CD4-positive, alpha-beta T cell (primary cell): ENCODE measurements at regions not wholly inside any gene's neighbourhood (a gene's known extent, or its start where the extent isn't known, plus 50 kb on each side); places are given as distances from the start of the nearest gene placed in this dataset.

Experiments used
- ATAC-seq: fragments of 200-7000 bp; cut with Tn5 transposase; one replicate; pipeline ENCODE4 v1.10.0; 2022; ENCODE audit warnings: mild to moderate bottlenecking; ENCODE audit not compliant: poor library complexity
- CTCF ChIA-PET: fragments of 350-600 bp; sonication (Branson Sonifier 250); formaldehyde crosslinking; loops from one replicate; lab custom pipeline; 2021; ENCODE audit warnings: antibody characterized with exemption, inconsistent platforms; lab: Charles Lee
- POLR2A ChIA-PET: fragments of 350-600 bp; sonication (Branson Sonifier 250); formaldehyde crosslinking; loops from one replicate; lab custom pipeline; 2021; ENCODE audit warnings: antibody characterized with exemption, inconsistent platforms; lab: Charles Lee
- DNase-seq, 14 experiments: peaks; one replicate each; pipeline ENCODE4 v3.0.0-alpha.2; 2013 to 2020; ENCODE audit warnings: mixed read lengths in 2 of 14
- H3K27ac ChIP-seq, 2 donors: one replicate each; pipeline versions ENCODE4 v1.5.1 to v1.7.0; 2013; ENCODE audit warnings: low read length in 2 of 2, low read depth in 1 of 2, mild to moderate bottlenecking in 1 of 2
- H3K27me3 ChIP-seq, 2 experiments: 1 replicate in 1 of 2; 2 replicates in 1 of 2; pipeline versions ENCODE4 v1.6.1 to v1.7.0; 2013; ENCODE audit warnings: low read length in 2 of 2, control low read depth in 1 of 2, mild to moderate bottlenecking in 1 of 2, moderate library complexity in 1 of 2; ENCODE audit not compliant: insufficient read depth in 2 of 2, control insufficient read depth in 1 of 2
- H3K36me3 ChIP-seq: one replicate; pipeline ENCODE4 v1.6.1; 2013; ENCODE audit warnings: low read length, control low read depth; ENCODE audit not compliant: insufficient read depth
- H3K4me1 ChIP-seq: one replicate; pipeline ENCODE4 v1.6.1; 2013; ENCODE audit warnings: low read length, control low read depth; ENCODE audit not compliant: insufficient read depth
- H3K4me3 ChIP-seq: one replicate; pipeline ENCODE4 v1.5.1; 2013; ENCODE audit warnings: mild to moderate bottlenecking, low read length, moderate library complexity
- H3K9me3 ChIP-seq, 2 experiments: 1 replicate in 1 of 2; 2 replicates in 1 of 2; pipeline versions ENCODE4 v1.6.1 to v1.7.0; 2013; ENCODE audit warnings: low read length in 2 of 2, mild to moderate bottlenecking in 2 of 2, control low read depth in 1 of 2, moderate library complexity in 1 of 2; ENCODE audit not compliant: control insufficient read depth in 1 of 2, insufficient read depth in 1 of 2
- H3K27ac Mint-ChIP-seq: one replicate; pipeline ENCODE4 v1.8.0; 2020; ENCODE audit warnings: mixed read lengths
- H3K27me3 Mint-ChIP-seq: one replicate; pipeline ENCODE4 v1.8.0; 2021; ENCODE audit warnings: mixed read lengths
- H3K36me3 Mint-ChIP-seq: one replicate; pipeline ENCODE4 v1.8.0; 2021; ENCODE audit warnings: low read depth, mixed read lengths
- H3K4me1 Mint-ChIP-seq: one replicate; pipeline ENCODE4 v1.8.0; 2021; ENCODE audit warnings: low read depth, mixed read lengths
- H3K4me3 Mint-ChIP-seq: one replicate; pipeline ENCODE4 v1.8.0; 2020; ENCODE audit warnings: mild to moderate bottlenecking, mixed read lengths
- H3K9me3 Mint-ChIP-seq: one replicate; pipeline ENCODE4 v1.8.0; 2020; ENCODE audit warnings: mixed read lengths
- intact Hi-C, 2 experiments: fragments of 100-400 bp; cut with DNase I in 1 of 2; cut with micrococcal nuclease in 1 of 2; formaldehyde crosslinking; loops; one replicate each; pipeline versions ENCODE4 v1.15.1 to v1.9.0; 2023 to 2025; cut with DNase I, micrococcal nuclease
- TF ChIP-seq, protein P1 (sequence below): fragments of 200-600 bp; IDR thresholded peaks from one replicate; pipeline ENCODE4 v1.8.0; 2022; ENCODE audit warnings: antibody characterized with exemption, mild to moderate bottlenecking

DNA sequence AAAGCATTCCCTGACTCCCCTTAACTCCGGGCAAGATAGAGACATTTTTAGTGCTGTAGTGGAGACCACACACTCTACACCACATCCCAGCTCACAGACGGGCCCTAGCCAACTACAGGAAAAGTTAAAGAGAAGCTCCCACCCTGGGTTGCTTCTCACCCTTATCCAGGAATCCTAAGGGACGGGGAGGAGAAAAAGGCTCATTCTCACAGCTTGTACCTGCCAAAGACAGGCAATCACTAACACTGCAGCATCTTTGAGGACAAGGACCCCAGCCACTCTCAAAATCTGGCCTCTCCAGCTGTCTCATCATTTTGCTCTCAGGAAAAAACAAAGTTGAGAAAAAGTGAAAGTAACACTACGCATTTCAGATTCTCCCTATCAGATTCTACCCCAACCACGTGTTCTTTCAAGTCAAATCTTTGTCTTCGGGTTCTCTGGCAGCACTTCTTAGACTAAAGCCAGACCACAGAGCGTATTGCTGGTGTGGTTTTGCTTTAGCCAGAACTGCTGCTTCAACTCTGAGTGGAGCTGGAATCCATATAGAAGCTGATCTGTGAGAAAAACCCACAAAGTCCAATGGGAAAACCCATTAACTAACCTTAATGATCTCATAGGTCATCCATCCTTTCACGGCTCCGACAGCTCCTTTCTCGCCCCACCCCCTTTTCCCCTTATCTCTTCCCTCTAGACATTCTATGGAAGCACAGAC, 605.9 kb upstream of the DIPK2B start:
- Histone ChIP-seq H3K36me3 (no peaks in the 10 kb centered on the region), H3K27ac (peak overlapping the region; percentile 67 to 82), H3K4me3 (peak overlapping the region; percentile 50), H3K27me3 (no peaks in the 10 kb centered on the region), H3K9me3 (no peaks in the 10 kb centered on the region), H3K4me1 (peaks cover 24% of the 10 kb centered on the region)
- ChIA-PET POLR2A (interaction anchor here (0.8 to 3.6 kb wide), 16 partner anchors 10 to 1338 kb away, joined by 3 to 47 read pairs (median 5); partner anchors contain the start of genes NDUFB11 and RBM10), CTCF (no interaction called here)
- Mint-ChIP-seq H3K9me3 (no peaks in the 10 kb centered on the region), H3K36me3 (peaks cover 6% of the 10 kb centered on the region), H3K4me1 (peaks cover 74% of the 10 kb centered on the region), H3K27ac (peak overlapping the region; percentile 93), H3K27me3 (no peaks in the 10 kb centered on the region), H3K4me3 (peak overlapping the region; percentile 90)
- DNase-seq = peak in 12 of 14 experiments; percentile 7 to 87 (median 35)
- intact Hi-C loops = loop anchor here (1.0 to 10.0 kb wide), 4 partner anchors 34 to 768 kb away; partner anchors contain the start of gene CHST7 (in 1 of the 2)
- ATAC-seq = peak; percentile 84
- TF ChIP-seq, protein P1, sequence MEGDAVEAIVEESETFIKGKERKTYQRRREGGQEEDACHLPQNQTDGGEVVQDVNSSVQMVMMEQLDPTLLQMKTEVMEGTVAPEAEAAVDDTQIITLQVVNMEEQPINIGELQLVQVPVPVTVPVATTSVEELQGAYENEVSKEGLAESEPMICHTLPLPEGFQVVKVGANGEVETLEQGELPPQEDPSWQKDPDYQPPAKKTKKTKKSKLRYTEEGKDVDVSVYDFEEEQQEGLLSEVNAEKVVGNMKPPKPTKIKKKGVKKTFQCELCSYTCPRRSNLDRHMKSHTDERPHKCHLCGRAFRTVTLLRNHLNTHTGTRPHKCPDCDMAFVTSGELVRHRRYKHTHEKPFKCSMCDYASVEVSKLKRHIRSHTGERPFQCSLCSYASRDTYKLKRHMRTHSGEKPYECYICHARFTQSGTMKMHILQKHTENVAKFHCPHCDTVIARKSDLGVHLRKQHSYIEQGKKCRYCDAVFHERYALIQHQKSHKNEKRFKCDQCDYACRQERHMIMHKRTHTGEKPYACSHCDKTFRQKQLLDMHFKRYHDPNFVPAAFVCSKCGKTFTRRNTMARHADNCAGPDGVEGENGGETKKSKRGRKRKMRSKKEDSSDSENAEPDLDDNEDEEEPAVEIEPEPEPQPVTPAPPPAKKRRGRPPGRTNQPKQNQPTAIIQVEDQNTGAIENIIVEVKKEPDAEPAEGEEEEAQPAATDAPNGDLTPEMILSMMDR = no peak

GRCh38 chrX:45804276-45804675, 603.6 kb upstream of the DIPK2B start:
- peaks cover 6% of the 10 kb centered on the region for H3K36me3 Mint-ChIP-seq
- no peaks in the 10 kb centered on the region for H3K9me3 Mint-ChIP-seq
- TF ChIP-seq, protein P1 = no peak
- H3K27ac Mint-ChIP-seq = peak overlapping the region; percentile 81
- H3K4me3 Mint-ChIP-seq = no peak overlapping the region
- H3K9me3 ChIP-seq = no peaks in the 10 kb centered on the region
- intact Hi-C loops = loop anchor here in 1 of 2 experiments (5.0 to 10.0 kb wide), 2 partner anchors 38 to 771 kb away; partner anchors contain the start of gene CHST7
- DNase-seq (no peak), ATAC-seq (no peak)
- H3K4me1 Mint-ChIP-seq = peaks cover 71% of the 10 kb centered on the region
- no peak overlapping the region for H3K27ac ChIP-seq
- H3K27me3 ChIP-seq = no peaks in the 10 kb centered on the region
- H3K4me3 ChIP-seq = no peak overlapping the region
- ChIA-PET CTCF (no interaction called here), POLR2A (no interaction called here)
- no peaks in the 10 kb centered on the region for H3K27me3 Mint-ChIP-seq
- peaks cover 30% of the 10 kb centered on the region for H3K4me1 ChIP-seq
- H3K36me3 ChIP-seq = no peaks in the 10 kb centered on the region

DNA sequence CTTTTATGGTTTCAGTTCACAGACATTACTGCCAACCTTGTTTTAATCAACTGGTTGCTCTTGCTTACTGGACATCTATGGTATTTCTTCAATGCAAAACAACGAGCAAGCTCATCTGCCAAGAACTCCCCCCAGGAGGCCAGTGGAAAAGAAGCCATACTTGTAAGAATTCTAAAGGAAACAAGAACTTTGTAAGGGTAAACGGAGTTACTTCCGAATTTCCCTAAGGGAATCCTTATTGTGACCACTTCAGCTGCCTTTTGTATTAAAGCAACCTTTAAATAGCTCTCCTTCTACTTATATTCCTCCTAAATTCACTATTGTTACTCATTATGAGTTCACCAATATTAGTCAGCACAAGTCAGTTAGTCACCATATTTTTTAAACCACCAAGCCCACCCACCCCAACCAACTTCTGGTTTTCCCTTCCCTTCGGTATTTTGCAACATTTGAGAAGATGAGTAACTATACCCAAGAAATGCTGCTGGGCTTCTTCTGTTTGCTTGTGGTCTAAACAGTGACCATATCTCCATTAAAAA, 602.8 kb upstream of the DIPK2B start:
- ChIA-PET POLR2A (no interaction called here), CTCF (no interaction called here)
- no peak overlapping the region for H3K4me3 ChIP-seq
- no peak for ATAC-seq
- Mint-ChIP-seq H3K36me3 (peaks cover 6% of the 10 kb centered on the region), H3K4me1 (peaks cover 68% of the 10 kb centered on the region), H3K4me3 (no peak overlapping the region), H3K27me3 (no peaks in the 10 kb centered on the region), H3K27ac (peak overlapping the region; percentile 81), H3K9me3 (no peaks in the 10 kb centered on the region)
- no peaks in the 10 kb centered on the region for H3K27me3 ChIP-seq
- no peak overlapping the region for H3K27ac ChIP-seq
- peak in 3 of 14 experiments; percentile 37 to 52 (median 38) for DNase-seq
- intact Hi-C loops = loop anchor here in 1 of 2 experiments (2.0 to 10.0 kb wide), 3 partner anchors 39 to 771 kb away; partner anchors contain the start of gene CHST7
- TF ChIP-seq, protein P1 = no peak
- H3K4me1 ChIP-seq = peaks cover 30% of the 10 kb centered on the region
- no peaks in the 10 kb centered on the region for H3K36me3 ChIP-seq
- H3K9me3 ChIP-seq = no peaks in the 10 kb centered on the region
